ENCODE measurements at regions not wholly inside any gene's neighbourhood (a gene's known extent, or its start where the extent isn't known, plus 50 kb on each side); places are given as distances from the start of the nearest gene placed in this dataset.

DNA sequence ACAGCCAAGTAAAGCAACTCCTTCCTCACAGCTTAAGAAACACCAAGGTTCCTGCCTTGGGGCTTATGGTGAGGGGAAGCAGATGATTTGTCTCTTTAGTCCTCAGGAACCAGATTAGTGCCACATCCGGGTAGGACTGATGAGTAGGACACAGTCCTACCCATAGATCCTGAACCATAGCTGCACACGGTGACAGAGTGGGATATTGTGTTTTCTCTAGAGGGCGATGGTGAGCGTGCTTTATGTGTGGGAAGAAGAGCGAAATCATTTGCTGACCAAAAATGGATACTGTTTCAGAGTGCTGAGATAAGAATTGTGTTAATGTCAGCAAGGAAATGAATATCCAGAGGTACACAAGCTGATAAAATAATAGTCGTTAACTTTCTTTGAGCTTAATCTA, 209.0 kb upstream of the FBXL7 start:
- TF ChIP-seq POLR2A (IDR thresholded peaks at IDR 0.05) (no peak), POLR2AphosphoS5 (IDR thresholded peaks at IDR 0.05) (no peak)
- TF ChIP-seq, protein P1, sequence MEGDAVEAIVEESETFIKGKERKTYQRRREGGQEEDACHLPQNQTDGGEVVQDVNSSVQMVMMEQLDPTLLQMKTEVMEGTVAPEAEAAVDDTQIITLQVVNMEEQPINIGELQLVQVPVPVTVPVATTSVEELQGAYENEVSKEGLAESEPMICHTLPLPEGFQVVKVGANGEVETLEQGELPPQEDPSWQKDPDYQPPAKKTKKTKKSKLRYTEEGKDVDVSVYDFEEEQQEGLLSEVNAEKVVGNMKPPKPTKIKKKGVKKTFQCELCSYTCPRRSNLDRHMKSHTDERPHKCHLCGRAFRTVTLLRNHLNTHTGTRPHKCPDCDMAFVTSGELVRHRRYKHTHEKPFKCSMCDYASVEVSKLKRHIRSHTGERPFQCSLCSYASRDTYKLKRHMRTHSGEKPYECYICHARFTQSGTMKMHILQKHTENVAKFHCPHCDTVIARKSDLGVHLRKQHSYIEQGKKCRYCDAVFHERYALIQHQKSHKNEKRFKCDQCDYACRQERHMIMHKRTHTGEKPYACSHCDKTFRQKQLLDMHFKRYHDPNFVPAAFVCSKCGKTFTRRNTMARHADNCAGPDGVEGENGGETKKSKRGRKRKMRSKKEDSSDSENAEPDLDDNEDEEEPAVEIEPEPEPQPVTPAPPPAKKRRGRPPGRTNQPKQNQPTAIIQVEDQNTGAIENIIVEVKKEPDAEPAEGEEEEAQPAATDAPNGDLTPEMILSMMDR (IDR thresholded peaks at IDR 0.05) = no peak
- intact Hi-C loops (cut with DNase I) = no loop called here

GRCh38 chr5:15286650-15287049, 213.3 kb upstream of the FBXL7 start:
- Histone ChIP-seq H3K4me1 (replicated peaks) (no peaks in the 10 kb centered on the region), H3K36me3 (no peaks in the 10 kb centered on the region), H3K27me3 (replicated peaks; ENCODE audit: insufficient read depth) (no peaks in the 10 kb centered on the region), H3K4me3 (no peak overlapping the region), H3K27ac (no peak overlapping the region), H3K9me3 (no peaks in the 10 kb centered on the region)
- TF ChIP-seq POLR2AphosphoS5 (IDR thresholded peaks at IDR 0.05) = no peak
- no peak for TF ChIP-seq POLR2A (IDR thresholded peaks at IDR 0.05)
- TF ChIP-seq, protein P1 (IDR thresholded peaks at IDR 0.05) = no peak
- DNase-seq (ENCODE audit: low spot score) = no peak
- WGBS = 33% methylated on average over 1 of the region's 1 CpG
- intact Hi-C loops (cut with DNase I) = no loop called here

More for the DNA sequence above, 209.0 kb upstream of the FBXL7 start:
- Histone ChIP-seq H3K4me3 (no peak overlapping the region), H3K27me3 (replicated peaks; ENCODE audit: insufficient read depth) (no peaks in the 10 kb centered on the region), H3K27ac (no peak overlapping the region), H3K36me3 (no peaks in the 10 kb centered on the region), H3K9me3 (no peaks in the 10 kb centered on the region), H3K4me1 (replicated peaks) (no peaks in the 10 kb centered on the region)
- DNase-seq (ENCODE audit: low spot score) = no peak
- 86% methylated on average over 6 of the region's 6 CpGs for WGBS

DNA sequence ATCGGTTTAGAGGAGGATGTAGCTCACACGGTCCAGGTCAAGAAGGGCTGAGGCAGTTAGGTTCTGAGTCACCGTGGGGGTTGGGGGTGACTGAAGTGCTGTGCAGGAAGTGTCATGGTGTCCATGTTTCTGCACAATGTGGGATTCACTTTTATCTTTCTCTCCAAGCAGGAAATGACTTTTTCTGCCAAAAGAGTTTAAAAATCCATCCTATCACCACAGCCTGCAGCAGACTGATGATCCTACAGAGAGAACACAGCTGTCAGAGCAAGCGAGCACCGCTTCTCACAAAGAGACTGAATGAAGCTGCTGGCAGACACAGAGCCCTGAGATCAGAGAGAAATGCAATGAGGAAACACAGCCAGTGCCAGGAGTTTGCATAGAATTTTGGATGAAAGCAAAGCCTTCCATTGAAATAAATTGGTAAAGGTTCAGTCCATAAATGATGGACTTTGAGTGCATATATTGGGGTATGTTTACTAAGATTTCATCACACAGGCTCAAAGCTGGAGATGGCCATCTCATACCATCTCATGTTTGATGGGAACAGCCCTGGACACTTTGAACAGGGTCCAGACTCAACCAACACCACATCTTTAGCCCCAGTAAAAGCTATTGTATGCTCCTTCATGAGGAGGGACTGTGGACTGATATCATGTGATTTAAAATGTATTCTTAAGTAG, 213.9 kb upstream of the FBXL7 start:
- no peak for TF ChIP-seq POLR2AphosphoS5 (IDR thresholded peaks at IDR 0.05)
- TF ChIP-seq, protein P1 (IDR thresholded peaks at IDR 0.05) = no peak
- Histone ChIP-seq H3K4me3 (no peak overlapping the region), H3K27ac (no peak overlapping the region), H3K36me3 (no peaks in the 10 kb centered on the region), H3K4me1 (replicated peaks) (no peaks in the 10 kb centered on the region), H3K9me3 (no peaks in the 10 kb centered on the region), H3K27me3 (replicated peaks; ENCODE audit: insufficient read depth) (no peaks in the 10 kb centered on the region)
- DNase-seq (ENCODE audit: low spot score) = no peak
- 41% methylated on average over 5 of the region's 5 CpGs for WGBS
- intact Hi-C loops (cut with DNase I) = no loop called here

- no peak for DNase-seq (ENCODE audit: low spot score)
- no peaks in the 10 kb centered on the region for H3K9me3 ChIP-seq
- no peaks in the 10 kb centered on the region for H3K36me3 ChIP-seq
- intact Hi-C loops (cut with DNase I) = no loop called here
- TF ChIP-seq POLR2A (IDR thresholded peaks at IDR 0.05) = no peak
- TF ChIP-seq, protein P1 (IDR thresholded peaks at IDR 0.05) = no peak
- TF ChIP-seq POLR2AphosphoS5 (IDR thresholded peaks at IDR 0.05) = no peak
- H3K4me1 ChIP-seq (replicated peaks) = no peaks in the 10 kb centered on the region
- H3K4me3 ChIP-seq = no peak overlapping the region
- no peaks in the 10 kb centered on the region for H3K27me3 ChIP-seq (replicated peaks; ENCODE audit: insufficient read depth)
- no peak overlapping the region for H3K27ac ChIP-seq
Measured at GRCh38 chr5:15284706-15285105, 215.3 kb upstream of the FBXL7 start.

DNA sequence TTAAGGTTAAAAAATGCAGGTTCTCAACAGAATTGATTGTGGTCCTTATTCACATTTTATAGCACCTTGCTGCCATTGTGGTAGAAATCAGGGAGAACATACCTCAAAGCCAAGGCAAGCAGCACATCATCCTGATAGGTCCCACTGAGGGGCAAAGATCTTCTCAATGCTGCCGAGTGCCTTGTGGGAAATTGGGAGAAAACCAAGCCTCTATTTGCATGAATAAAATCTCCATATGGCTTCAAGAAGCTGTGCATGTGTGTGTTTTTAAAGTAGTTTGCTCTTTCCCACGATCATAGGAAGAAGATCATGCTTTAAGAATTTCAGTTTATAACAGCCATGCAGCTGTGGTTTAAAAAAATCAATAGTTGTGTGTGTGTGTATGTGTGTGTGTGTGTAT, 216.9 kb upstream of the FBXL7 start:
- Histone ChIP-seq H3K27ac (no peak overlapping the region), H3K9me3 (no peaks in the 10 kb centered on the region), H3K4me1 (replicated peaks) (no peaks in the 10 kb centered on the region), H3K27me3 (replicated peaks; ENCODE audit: insufficient read depth) (no peaks in the 10 kb centered on the region), H3K36me3 (no peaks in the 10 kb centered on the region), H3K4me3 (no peak overlapping the region)
- 59% methylated on average over 2 of the region's 2 CpGs for WGBS
- no peak for DNase-seq (ENCODE audit: low spot score)
- TF ChIP-seq, protein P1 (IDR thresholded peaks at IDR 0.05) = no peak
- TF ChIP-seq POLR2A (IDR thresholded peaks at IDR 0.05) (no peak), POLR2AphosphoS5 (IDR thresholded peaks at IDR 0.05) (no peak)
- intact Hi-C loops (cut with DNase I) = no loop called here
